ENCODE measurements at regions not wholly inside any gene's neighbourhood (a gene's known extent, or its start where the extent isn't known, plus 50 kb on each side); places are given as distances from the start of the nearest gene placed in this dataset.

- Mint-ChIP-seq H3K4me3 (no peak overlapping the region), H3K9me3 (peaks cover 8% of the 10 kb centered on the region), H3K27ac (ENCODE audit: unreplicated experiment) (no peak overlapping the region)
Measured at GRCh38 chr5:130333089-130333488, 428.8 kb downstream of the CHSY3 start.

GRCh38 chr5:130331332-130331731 is 427.1 kb downstream of the CHSY3 start:
- DNase-seq (ENCODE audit: low read depth, low spot score): no peak
- H3K36me3 Mint-ChIP-seq (ENCODE audit: low read depth): no peaks in the 10 kb centered on the region
- H3K4me3 Mint-ChIP-seq: no peak overlapping the region
- TF ChIP-seq, protein P1, sequence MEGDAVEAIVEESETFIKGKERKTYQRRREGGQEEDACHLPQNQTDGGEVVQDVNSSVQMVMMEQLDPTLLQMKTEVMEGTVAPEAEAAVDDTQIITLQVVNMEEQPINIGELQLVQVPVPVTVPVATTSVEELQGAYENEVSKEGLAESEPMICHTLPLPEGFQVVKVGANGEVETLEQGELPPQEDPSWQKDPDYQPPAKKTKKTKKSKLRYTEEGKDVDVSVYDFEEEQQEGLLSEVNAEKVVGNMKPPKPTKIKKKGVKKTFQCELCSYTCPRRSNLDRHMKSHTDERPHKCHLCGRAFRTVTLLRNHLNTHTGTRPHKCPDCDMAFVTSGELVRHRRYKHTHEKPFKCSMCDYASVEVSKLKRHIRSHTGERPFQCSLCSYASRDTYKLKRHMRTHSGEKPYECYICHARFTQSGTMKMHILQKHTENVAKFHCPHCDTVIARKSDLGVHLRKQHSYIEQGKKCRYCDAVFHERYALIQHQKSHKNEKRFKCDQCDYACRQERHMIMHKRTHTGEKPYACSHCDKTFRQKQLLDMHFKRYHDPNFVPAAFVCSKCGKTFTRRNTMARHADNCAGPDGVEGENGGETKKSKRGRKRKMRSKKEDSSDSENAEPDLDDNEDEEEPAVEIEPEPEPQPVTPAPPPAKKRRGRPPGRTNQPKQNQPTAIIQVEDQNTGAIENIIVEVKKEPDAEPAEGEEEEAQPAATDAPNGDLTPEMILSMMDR (conservative IDR thresholded peaks at IDR 0.05): no peak
- H3K27me3 Mint-ChIP-seq (ENCODE audit: low read depth): no peaks in the 10 kb centered on the region
- no peaks in the 10 kb centered on the region for H3K4me1 Mint-ChIP-seq
- no peak overlapping the region for H3K27ac Mint-ChIP-seq (ENCODE audit: unreplicated experiment)
- H3K9me3 Mint-ChIP-seq: peaks cover 8% of the 10 kb centered on the region

More at GRCh38 chr5:130333089-130333488, 428.8 kb downstream of the CHSY3 start:
- H3K27me3 Mint-ChIP-seq (ENCODE audit: low read depth): no peaks in the 10 kb centered on the region
- no peaks in the 10 kb centered on the region for H3K36me3 Mint-ChIP-seq (ENCODE audit: low read depth)
- H3K4me1 Mint-ChIP-seq: no peaks in the 10 kb centered on the region
- TF ChIP-seq, protein P1 (conservative IDR thresholded peaks at IDR 0.05): no peak
- DNase-seq (ENCODE audit: low read depth, low spot score): no peak

GRCh38 chr5:130324953-130325671 is 420.8 kb downstream of the CHSY3 start:
- Mint-ChIP-seq H3K4me3 (no peak overlapping the region), H3K9me3 (peaks cover 8% of the 10 kb centered on the region), H3K27me3 (ENCODE audit: low read depth) (no peaks in the 10 kb centered on the region), H3K36me3 (ENCODE audit: low read depth) (no peaks in the 10 kb centered on the region), H3K27ac (ENCODE audit: unreplicated experiment) (no peak overlapping the region), H3K4me1 (no peaks in the 10 kb centered on the region)
- no peak for DNase-seq (ENCODE audit: low read depth, low spot score)
- TF ChIP-seq, protein P1 (conservative IDR thresholded peaks at IDR 0.05): no peak

DNA sequence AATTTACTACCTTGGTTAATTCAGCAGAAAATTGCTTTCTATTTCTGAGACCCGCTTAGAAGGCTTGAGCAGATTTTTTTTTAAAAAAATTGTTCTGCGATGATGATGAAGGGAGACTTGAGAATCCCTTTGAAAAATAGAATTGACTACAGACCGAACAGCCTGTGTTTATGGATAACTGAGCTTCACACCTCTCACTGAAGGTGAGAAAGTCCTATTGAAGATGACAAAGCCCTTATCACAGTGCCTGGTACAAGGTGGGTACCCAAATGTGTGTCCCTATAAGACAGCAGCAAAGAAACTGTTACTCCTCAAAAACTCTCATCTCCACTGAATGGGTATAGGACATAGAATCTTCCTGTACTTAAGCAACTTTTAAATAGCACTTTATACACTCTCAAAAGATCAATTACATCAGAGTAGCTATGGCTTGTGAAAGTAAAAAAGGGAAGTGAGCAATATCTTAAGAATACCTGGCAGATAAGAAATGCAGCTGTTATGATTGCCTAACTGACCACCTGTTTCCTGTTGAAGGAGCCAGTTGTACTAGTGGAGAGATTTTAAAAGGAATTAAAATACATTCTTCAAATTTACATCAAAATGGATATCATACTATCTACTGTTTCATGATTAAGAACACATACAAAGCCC is 419.7 kb downstream of the CHSY3 start:
- no peak for DNase-seq (ENCODE audit: low read depth, low spot score)
- Mint-ChIP-seq H3K36me3 (ENCODE audit: low read depth) (no peaks in the 10 kb centered on the region), H3K27ac (ENCODE audit: unreplicated experiment) (no peak overlapping the region), H3K9me3 (peaks cover 3% of the 10 kb centered on the region), H3K4me1 (no peaks in the 10 kb centered on the region), H3K27me3 (ENCODE audit: low read depth) (no peaks in the 10 kb centered on the region), H3K4me3 (no peak overlapping the region)
- TF ChIP-seq, protein P1 (conservative IDR thresholded peaks at IDR 0.05): no peak

DNA sequence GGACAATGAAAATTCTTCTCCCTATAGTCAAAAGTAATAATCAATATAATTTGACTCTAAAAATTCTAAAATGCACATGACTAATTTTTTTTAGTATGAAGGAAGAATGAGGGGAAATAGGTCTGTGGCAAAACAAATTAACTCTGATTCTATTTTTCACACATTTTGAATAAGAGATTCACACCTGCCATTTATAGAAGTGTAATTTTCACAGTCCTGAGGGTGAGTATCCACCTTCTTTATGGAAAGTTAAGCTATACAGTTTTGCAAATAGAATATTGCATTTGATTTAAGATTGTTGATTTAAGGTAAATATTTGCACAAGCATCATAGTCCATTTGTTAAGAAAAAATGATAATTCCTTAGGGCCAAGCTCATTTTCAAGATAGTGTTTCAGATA is 417.7 kb downstream of the CHSY3 start:
- no peaks in the 10 kb centered on the region for H3K4me1 Mint-ChIP-seq
- H3K4me3 Mint-ChIP-seq: no peak overlapping the region
- H3K36me3 Mint-ChIP-seq (ENCODE audit: low read depth): no peaks in the 10 kb centered on the region
- H3K27me3 Mint-ChIP-seq (ENCODE audit: low read depth): no peaks in the 10 kb centered on the region
- peaks cover 6% of the 10 kb centered on the region for H3K9me3 Mint-ChIP-seq
- TF ChIP-seq, protein P1 (conservative IDR thresholded peaks at IDR 0.05): no peak
- no peak for DNase-seq (ENCODE audit: low read depth, low spot score)
- H3K27ac Mint-ChIP-seq (ENCODE audit: unreplicated experiment): no peak overlapping the region
